ENCODE measurements at regions not wholly inside any gene's neighbourhood (a gene's known extent, or its start where the extent isn't known, plus 50 kb on each side); places are given as distances from the start of the nearest gene placed in this dataset.

DNA sequence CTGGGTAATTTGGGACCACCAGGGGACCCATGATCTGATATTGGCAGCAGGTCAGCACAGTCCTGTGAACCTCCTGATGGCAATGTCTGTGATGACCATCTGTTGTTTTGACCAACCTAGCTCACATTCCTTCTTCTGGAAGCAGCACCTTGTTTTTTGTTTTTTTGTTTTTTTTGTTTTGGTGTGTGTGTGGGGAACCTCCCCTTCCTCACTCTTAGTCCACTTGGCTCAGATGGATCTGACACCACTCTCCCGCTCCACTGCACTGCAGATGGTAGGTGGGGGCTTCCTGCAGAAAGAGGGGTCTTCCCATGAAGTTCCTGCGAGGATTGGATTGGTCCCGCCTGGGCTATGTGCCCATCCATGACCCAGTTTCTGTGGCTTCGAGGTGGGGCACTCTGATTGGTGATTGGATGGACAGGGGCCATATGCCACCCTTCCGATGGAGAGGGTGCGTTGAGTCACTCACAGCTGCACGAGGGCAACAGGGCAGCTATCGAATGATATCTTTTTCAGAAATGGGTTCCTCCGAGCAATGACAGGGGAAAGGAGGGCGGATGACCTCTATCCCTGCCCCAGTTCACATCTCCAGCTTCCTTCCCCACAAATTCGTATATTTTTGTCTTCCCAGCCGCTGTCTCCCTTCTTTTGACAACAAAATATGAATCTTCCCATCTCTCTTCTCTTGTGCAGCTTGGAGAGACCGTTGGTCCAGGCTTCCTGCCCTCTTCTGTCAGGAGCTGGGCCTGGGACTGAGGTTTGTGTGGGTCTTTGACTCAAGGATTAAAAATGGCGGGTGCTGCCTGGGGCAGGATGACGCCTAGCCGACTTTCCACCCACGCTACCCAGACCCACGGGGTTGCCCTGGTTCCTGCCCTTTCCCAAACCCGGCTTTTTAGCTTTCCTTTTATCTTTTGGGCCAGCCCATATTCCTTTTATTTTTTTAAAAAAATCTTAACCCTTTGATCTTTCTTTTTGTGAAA is 132.1 kb upstream of the KCNG1 start:
- Histone ChIP-seq H3K4me3 (ENCODE audit: low read length) (no peak overlapping the region), H3K4me1 (ENCODE audit: control insufficient read depth, low read depth, low read length) (no peaks in the 10 kb centered on the region), H2BK120ac (ENCODE audit: low read depth, low read length) (no peak overlapping the region), H2BK5ac (ENCODE audit: low read length) (no peak overlapping the region), H3K27me3 (ENCODE audit: insufficient read depth, low read length, poor library complexity) (no peaks in the 10 kb centered on the region), H3K4ac (ENCODE audit: low read depth, low read length) (no peak overlapping the region), H3K23ac (ENCODE audit: low read length) (no peak overlapping the region), H2AK5ac (ENCODE audit: low read length) (no peak overlapping the region), H3K9ac (ENCODE audit: low read length) (no peak overlapping the region), H3K27ac (ENCODE audit: low read depth, low read length) (no peak overlapping the region), H3K79me1 (ENCODE audit: low read length) (no peaks in the 10 kb centered on the region), H3K56ac (ENCODE audit: low read length) (no peak overlapping the region), H4K8ac (ENCODE audit: low read depth, low read length) (no peak overlapping the region), H2BK15ac (replicated peaks; ENCODE audit: low read depth) (no peak overlapping the region), H3K36me3 (ENCODE audit: control insufficient read depth, insufficient read depth, low read length) (no peaks in the 10 kb centered on the region), H4K5ac (ENCODE audit: low read length) (no peak overlapping the region), H3K4me2 (ENCODE audit: low read length) (no peak overlapping the region), H3K79me2 (ENCODE audit: control insufficient read depth, insufficient read depth, low read length) (no peaks in the 10 kb centered on the region), H3K18ac (ENCODE audit: low read length) (no peak overlapping the region)
- DNase-seq = no peak
- whole genome bisulfite sequencing (ENCODE audit: extremely low coverage, insufficient coverage, low lambda C conversion rate) = no CpG with 5 or more reads among the region's 19 CpGs

DNA sequence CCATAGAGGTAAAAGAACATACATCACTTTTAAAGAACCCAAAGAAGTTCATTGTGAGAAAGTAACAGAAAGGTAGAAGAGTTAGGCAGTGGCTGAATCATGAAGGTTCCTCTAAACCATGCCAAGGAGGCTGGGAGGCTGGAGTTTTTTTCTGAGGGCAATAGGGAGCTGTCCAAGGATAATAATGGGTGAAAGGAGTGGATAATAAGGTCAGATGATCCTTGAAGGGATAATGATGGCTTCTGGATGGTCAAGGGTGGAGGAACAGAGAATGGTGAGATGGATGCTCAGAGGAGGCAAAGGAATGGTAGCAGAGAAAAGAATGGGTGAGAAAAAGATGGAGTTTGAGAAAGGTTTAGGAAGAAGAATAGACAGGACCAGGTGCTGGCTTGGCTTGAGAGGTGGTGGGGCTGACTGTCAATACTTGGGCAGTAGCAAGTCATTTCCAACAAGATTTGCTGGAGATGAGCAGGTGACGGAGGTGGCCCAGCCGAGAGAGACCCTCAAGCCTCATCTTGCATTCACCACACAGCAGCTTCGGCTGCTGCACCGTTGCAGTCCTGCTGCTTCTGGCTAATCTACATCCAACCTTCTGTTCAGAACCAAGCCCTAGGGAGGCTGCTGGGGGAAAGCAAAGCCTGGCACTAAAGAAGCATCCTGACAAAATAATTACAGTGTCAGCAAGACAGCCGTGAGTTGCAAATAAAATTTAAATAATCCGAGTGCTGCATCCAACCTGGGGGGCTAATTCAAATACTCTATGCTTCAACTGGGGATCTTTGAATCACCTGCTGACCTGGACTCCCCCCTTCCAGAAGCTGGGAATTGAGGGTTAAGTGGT is 131.2 kb upstream of the KCNG1 start:
- no peak overlapping the region for H2AK5ac ChIP-seq (ENCODE audit: low read length)
- H4K5ac ChIP-seq (ENCODE audit: low read length) = no peak overlapping the region
- no peak overlapping the region for H4K8ac ChIP-seq (ENCODE audit: low read depth, low read length)
- H3K27ac ChIP-seq (ENCODE audit: low read depth, low read length) = no peak overlapping the region
- no peaks in the 10 kb centered on the region for H3K4me1 ChIP-seq (ENCODE audit: control insufficient read depth, low read depth, low read length)
- no peaks in the 10 kb centered on the region for H3K36me3 ChIP-seq (ENCODE audit: control insufficient read depth, insufficient read depth, low read length)
- no peak for DNase-seq
- H3K27me3 ChIP-seq (ENCODE audit: insufficient read depth, low read length, poor library complexity) = no peaks in the 10 kb centered on the region
- no peak overlapping the region for H3K18ac ChIP-seq (ENCODE audit: low read length)
- H3K4me2 ChIP-seq (ENCODE audit: low read length) = no peak overlapping the region
- no peak overlapping the region for H2BK15ac ChIP-seq (replicated peaks; ENCODE audit: low read depth)
- H2BK5ac ChIP-seq (ENCODE audit: low read length) = no peak overlapping the region
- H3K79me2 ChIP-seq (ENCODE audit: control insufficient read depth, insufficient read depth, low read length) = no peaks in the 10 kb centered on the region
- no peak overlapping the region for H3K56ac ChIP-seq (ENCODE audit: low read length)
- H3K4ac ChIP-seq (ENCODE audit: low read depth, low read length) = no peak overlapping the region
- H3K79me1 ChIP-seq (ENCODE audit: low read length) = no peaks in the 10 kb centered on the region
- H3K9ac ChIP-seq (ENCODE audit: low read length) = no peak overlapping the region
- no peak overlapping the region for H3K4me3 ChIP-seq (ENCODE audit: low read length)
- H3K23ac ChIP-seq (ENCODE audit: low read length) = no peak overlapping the region
- H2BK120ac ChIP-seq (ENCODE audit: low read depth, low read length) = no peak overlapping the region
- no CpG with 5 or more reads among the region's 6 CpGs for WGBS (ENCODE audit: extremely low coverage, insufficient coverage, low lambda C conversion rate)

DNA sequence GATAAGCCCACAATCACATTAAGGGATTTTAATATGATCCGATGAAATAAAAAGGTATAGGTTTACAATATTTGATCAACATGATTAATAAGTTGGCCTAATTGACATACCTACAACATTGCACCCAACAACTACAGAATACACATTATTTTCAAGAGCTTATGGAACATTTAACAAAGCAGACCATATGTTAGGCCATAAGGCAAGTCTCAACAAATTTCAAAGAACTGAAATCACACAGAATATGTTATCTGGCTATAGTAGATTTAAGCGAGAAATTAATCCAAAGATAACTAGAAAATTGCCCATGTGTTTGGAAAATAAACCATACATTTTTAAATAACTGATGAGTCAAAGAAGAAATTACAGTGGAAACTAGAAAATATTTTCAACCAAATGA is 126.0 kb upstream of the KCNG1 start:
- H3K4me1 ChIP-seq (ENCODE audit: control insufficient read depth, low read depth, low read length) = peaks cover 7% of the 10 kb centered on the region
- H3K4me2 ChIP-seq (ENCODE audit: low read length) = no peak overlapping the region
- no peak overlapping the region for H3K4ac ChIP-seq (ENCODE audit: low read depth, low read length)
- no peak overlapping the region for H3K27ac ChIP-seq (ENCODE audit: low read depth, low read length)
- H2AK5ac ChIP-seq (ENCODE audit: low read length) = no peak overlapping the region
- no peaks in the 10 kb centered on the region for H3K36me3 ChIP-seq (ENCODE audit: control insufficient read depth, insufficient read depth, low read length)
- WGBS (ENCODE audit: extremely low coverage, insufficient coverage, low lambda C conversion rate) = no CpG with 5 or more reads among the region's 2 CpGs
- no peak overlapping the region for H2BK15ac ChIP-seq (replicated peaks; ENCODE audit: low read depth)
- H3K56ac ChIP-seq (ENCODE audit: low read length) = no peak overlapping the region
- H3K18ac ChIP-seq (ENCODE audit: low read length) = no peak overlapping the region
- H3K23ac ChIP-seq (ENCODE audit: low read length) = no peak overlapping the region
- H2BK120ac ChIP-seq (ENCODE audit: low read depth, low read length) = no peak overlapping the region
- no peak overlapping the region for H4K8ac ChIP-seq (ENCODE audit: low read depth, low read length)
- no peaks in the 10 kb centered on the region for H3K79me2 ChIP-seq (ENCODE audit: control insufficient read depth, insufficient read depth, low read length)
- H2BK5ac ChIP-seq (ENCODE audit: low read length) = no peak overlapping the region
- H3K4me3 ChIP-seq (ENCODE audit: low read length) = no peak overlapping the region
- H3K9ac ChIP-seq (ENCODE audit: low read length) = no peak overlapping the region
- H4K5ac ChIP-seq (ENCODE audit: low read length) = no peak overlapping the region
- no peaks in the 10 kb centered on the region for H3K27me3 ChIP-seq (ENCODE audit: insufficient read depth, low read length, poor library complexity)
- DNase-seq = no peak
- H3K79me1 ChIP-seq (ENCODE audit: low read length) = no peaks in the 10 kb centered on the region

DNA sequence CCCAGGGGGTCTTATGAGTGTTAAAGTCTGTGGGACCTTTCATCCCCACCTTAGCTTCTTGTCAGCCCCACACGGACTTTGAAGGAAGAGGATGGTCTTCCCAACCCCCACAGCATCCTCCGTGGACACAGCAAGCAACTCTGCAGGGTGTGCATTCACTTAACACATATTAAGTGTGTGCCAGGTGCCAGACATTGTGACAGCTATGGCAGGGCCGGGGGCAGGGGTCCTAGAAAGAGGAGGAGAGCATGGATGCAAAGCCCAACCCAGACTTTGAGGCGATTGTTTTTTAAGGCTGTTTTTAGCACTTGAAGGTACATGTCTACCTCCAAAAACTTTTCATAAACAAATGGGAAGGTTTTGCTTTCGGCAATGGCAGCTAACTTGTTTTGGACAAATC is 121.6 kb upstream of the KCNG1 start:
- peak; percentile 74 for DNase-seq
- Histone ChIP-seq H3K79me1 (ENCODE audit: low read length) (no peaks in the 10 kb centered on the region), H4K5ac (ENCODE audit: low read length) (no peak overlapping the region), H3K4me3 (ENCODE audit: low read length) (no peak overlapping the region), H3K27ac (ENCODE audit: low read depth, low read length) (no peak overlapping the region), H4K8ac (ENCODE audit: low read depth, low read length) (no peak overlapping the region), H2BK120ac (ENCODE audit: low read depth, low read length) (no peak overlapping the region), H3K23ac (ENCODE audit: low read length) (no peak overlapping the region), H3K79me2 (ENCODE audit: control insufficient read depth, insufficient read depth, low read length) (no peaks in the 10 kb centered on the region), H3K36me3 (ENCODE audit: control insufficient read depth, insufficient read depth, low read length) (no peaks in the 10 kb centered on the region), H3K27me3 (ENCODE audit: insufficient read depth, low read length, poor library complexity) (no peaks in the 10 kb centered on the region), H2BK5ac (ENCODE audit: low read length) (peak overlapping the region; percentile 37), H3K4me1 (ENCODE audit: control insufficient read depth, low read depth, low read length) (peaks cover 8% of the 10 kb centered on the region), H3K9ac (ENCODE audit: low read length) (no peak overlapping the region), H3K4ac (ENCODE audit: low read depth, low read length) (no peak overlapping the region), H3K56ac (ENCODE audit: low read length) (no peak overlapping the region), H3K4me2 (ENCODE audit: low read length) (no peak overlapping the region), H2BK15ac (replicated peaks; ENCODE audit: low read depth) (no peak overlapping the region), H2AK5ac (ENCODE audit: low read length) (no peak overlapping the region), H3K18ac (ENCODE audit: low read length) (peak overlapping the region; percentile 72)
- no CpG with 5 or more reads among the region's 5 CpGs for WGBS (ENCODE audit: extremely low coverage, insufficient coverage, low lambda C conversion rate)

DNA sequence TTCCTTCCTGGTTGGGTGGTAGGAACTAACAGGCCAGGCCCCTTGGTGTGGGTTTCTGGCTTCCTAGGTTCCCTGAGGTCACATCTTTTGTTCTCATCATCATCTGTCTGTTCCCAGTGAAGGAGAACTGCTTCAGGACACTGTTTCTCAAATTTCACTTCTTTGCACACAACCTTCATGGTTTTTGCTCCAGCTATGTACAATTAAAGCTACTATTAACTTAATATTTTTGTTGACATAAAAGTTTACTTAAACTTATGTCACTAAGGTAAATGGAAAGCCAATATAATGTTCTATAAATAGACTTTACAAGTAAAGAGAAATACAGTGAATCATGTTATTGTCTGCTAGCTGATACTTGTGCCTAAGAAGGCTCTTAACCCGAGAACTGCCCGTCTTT is 120.7 kb upstream of the KCNG1 start:
- Histone ChIP-seq H3K36me3 (ENCODE audit: control insufficient read depth, insufficient read depth, low read length) (no peaks in the 10 kb centered on the region), H2BK5ac (ENCODE audit: low read length) (peak overlapping the region; percentile 43), H2BK15ac (replicated peaks; ENCODE audit: low read depth) (no peak overlapping the region), H2BK120ac (ENCODE audit: low read depth, low read length) (no peak overlapping the region), H3K4me2 (ENCODE audit: low read length) (no peak overlapping the region), H2AK5ac (ENCODE audit: low read length) (no peak overlapping the region), H3K56ac (ENCODE audit: low read length) (no peak overlapping the region), H3K79me2 (ENCODE audit: control insufficient read depth, insufficient read depth, low read length) (no peaks in the 10 kb centered on the region), H4K8ac (ENCODE audit: low read depth, low read length) (no peak overlapping the region), H3K9ac (ENCODE audit: low read length) (no peak overlapping the region), H3K27ac (ENCODE audit: low read depth, low read length) (peak overlapping the region; percentile 52), H3K4ac (ENCODE audit: low read depth, low read length) (no peak overlapping the region), H3K18ac (ENCODE audit: low read length) (peak overlapping the region; percentile 40), H3K4me3 (ENCODE audit: low read length) (no peak overlapping the region), H4K5ac (ENCODE audit: low read length) (no peak overlapping the region), H3K79me1 (ENCODE audit: low read length) (no peaks in the 10 kb centered on the region), H3K4me1 (ENCODE audit: control insufficient read depth, low read depth, low read length) (peaks cover 8% of the 10 kb centered on the region), H3K23ac (ENCODE audit: low read length) (no peak overlapping the region), H3K27me3 (ENCODE audit: insufficient read depth, low read length, poor library complexity) (no peaks in the 10 kb centered on the region)
- no peak for DNase-seq
- no CpG with 5 or more reads among the region's 2 CpGs for WGBS (ENCODE audit: extremely low coverage, insufficient coverage, low lambda C conversion rate)
